Activated T-helper 2 cell treated with anti-CD3 and anti-CD28 coated beads, Interferon-gamma antibody, Interleukin-2, Interleukin-4, amounts not matched to agents 10 μg/mL and 5 μg/mL and 100 μg/mL, durations not matched to agents 14 hours and 24 hours and 36 hours (primary cell): ENCODE measurements at regions not wholly inside any gene's neighbourhood (a gene's known extent, or its start where the extent isn't known, plus 50 kb on each side); places are given as distances from the start of the nearest gene placed in this dataset.
"Not testable (repeated sequence)": the region's sequence is repeated elsewhere in the genome, so short reads cannot be mapped to it uniquely, and the experiment has no call there.

Experiments
- DNase-seq: peaks from one replicate; pipeline ENCODE4 v3.0.0; 2021; ENCODE audit warnings: low spot score
- H3K27ac Mint-ChIP-seq: one replicate; pipeline ENCODE4 v1.8.0; 2021; ENCODE audit warnings: mixed read lengths
- H3K27me3 Mint-ChIP-seq: one replicate; pipeline ENCODE4 v1.8.0; 2021; ENCODE audit warnings: low read depth, mixed read lengths
- H3K36me3 Mint-ChIP-seq: one replicate; pipeline ENCODE4 v1.8.0; 2021; ENCODE audit warnings: low read depth, mixed read lengths
- H3K4me1 Mint-ChIP-seq: one replicate; pipeline ENCODE4 v1.8.0; 2021; ENCODE audit warnings: low read depth, mixed read lengths
- H3K4me3 Mint-ChIP-seq: one replicate; pipeline ENCODE4 v1.8.0; 2021; ENCODE audit warnings: low read depth, mild to moderate bottlenecking, moderate library complexity, mixed read lengths
- H3K9me3 Mint-ChIP-seq: one replicate; pipeline ENCODE4 v1.8.0; 2021; ENCODE audit warnings: mixed read lengths
- intact Hi-C: fragments of 100-400 bp; cut with micrococcal nuclease; formaldehyde crosslinking; loops from one replicate; pipeline ENCODE4 v1.15.1; 2023

- Mint-ChIP-seq H3K27me3 (no peaks in the 10 kb centered on the region), H3K36me3 (no peaks in the 10 kb centered on the region), H3K4me3 (no peak overlapping the region), H3K4me1 (no peaks in the 10 kb centered on the region), H3K27ac (no peak overlapping the region), H3K9me3 (no peaks in the 10 kb centered on the region)
- intact Hi-C loops, result no loop called here
- DNase-seq, result no peak
These were observed 403.1 kb downstream of the SPRY2 start for GRCh38 chr13:79937771-79938216.

GRCh38 chr13:79937311-79937710 lies 403.6 kb downstream of the SPRY2 start:
- no peak for DNase-seq
- H3K36me3 Mint-ChIP-seq, result no peaks in the 10 kb centered on the region
- H3K9me3 Mint-ChIP-seq, result no peaks in the 10 kb centered on the region
- no peaks in the 10 kb centered on the region for H3K27me3 Mint-ChIP-seq
- no peak overlapping the region for H3K27ac Mint-ChIP-seq
- no peaks in the 10 kb centered on the region for H3K4me1 Mint-ChIP-seq
- no peak overlapping the region for H3K4me3 Mint-ChIP-seq
- intact Hi-C loops, result no loop called here

- Mint-ChIP-seq H3K27ac (no peak overlapping the region), H3K36me3 (no peaks in the 10 kb centered on the region), H3K4me1 (no peaks in the 10 kb centered on the region), H3K4me3 (no peak overlapping the region), H3K27me3 (no peaks in the 10 kb centered on the region), H3K9me3 (no peaks in the 10 kb centered on the region)
- DNase-seq, result no peak
- intact Hi-C loops, result no loop called here
These were observed 404.4 kb downstream of the SPRY2 start for GRCh38 chr13:79936368-79937136.

GRCh38 chr13:79935121-79935520 lies 405.8 kb downstream of the SPRY2 start:
- Mint-ChIP-seq H3K4me3 (no peak overlapping the region), H3K36me3 (no peaks in the 10 kb centered on the region), H3K9me3 (no peaks in the 10 kb centered on the region), H3K27me3 (no peaks in the 10 kb centered on the region), H3K27ac (no peak overlapping the region), H3K4me1 (no peaks in the 10 kb centered on the region)
- DNase-seq, result no peak
- intact Hi-C loops, result no loop called here

- DNase-seq, result no peak
- Mint-ChIP-seq H3K4me1 (no peaks in the 10 kb centered on the region), H3K27me3 (no peaks in the 10 kb centered on the region), H3K36me3 (no peaks in the 10 kb centered on the region), H3K27ac (no peak overlapping the region), H3K4me3 (no peak overlapping the region), H3K9me3 (no peaks in the 10 kb centered on the region)
- intact Hi-C loops, result no loop called here
These were observed 407.5 kb downstream of the SPRY2 start for GRCh38 chr13:79933389-79933788.

GRCh38 chr13:79932556-79932955 lies 408.4 kb downstream of the SPRY2 start:
- no peak for DNase-seq
- no peak overlapping the region for H3K27ac Mint-ChIP-seq
- H3K27me3 Mint-ChIP-seq, result no peaks in the 10 kb centered on the region
- no peaks in the 10 kb centered on the region for H3K4me1 Mint-ChIP-seq
- intact Hi-C loops, result no loop called here
- no peak overlapping the region for H3K4me3 Mint-ChIP-seq
- no peaks in the 10 kb centered on the region for H3K9me3 Mint-ChIP-seq
- H3K36me3 Mint-ChIP-seq, result no peaks in the 10 kb centered on the region

GRCh38 chr13:79923973-79924556 lies 416.9 kb downstream of the SPRY2 start:
- H3K36me3 Mint-ChIP-seq, H3K4me3 Mint-ChIP-seq, H3K4me1 Mint-ChIP-seq, H3K27me3 Mint-ChIP-seq, DNase-seq, intact Hi-C loops, H3K27ac Mint-ChIP-seq: not testable (repeated sequence)
- H3K9me3 Mint-ChIP-seq, result peaks cover 23% of the 10 kb centered on the region

- Mint-ChIP-seq H3K27ac (no peak overlapping the region), H3K4me1 (no peaks in the 10 kb centered on the region), H3K4me3 (no peak overlapping the region), H3K27me3 (no peaks in the 10 kb centered on the region), H3K36me3 (no peaks in the 10 kb centered on the region), H3K9me3 (peaks cover 14% of the 10 kb centered on the region)
- intact Hi-C loops, result no loop called here
- DNase-seq, result no peak
These were observed 421.8 kb downstream of the SPRY2 start for GRCh38 chr13:79919091-79919490.

- Mint-ChIP-seq H3K9me3 (peaks cover 11% of the 10 kb centered on the region), H3K36me3 (no peaks in the 10 kb centered on the region), H3K27me3 (no peaks in the 10 kb centered on the region), H3K4me3 (no peak overlapping the region), H3K27ac (no peak overlapping the region), H3K4me1 (no peaks in the 10 kb centered on the region)
- no peak for DNase-seq
- intact Hi-C loops, result no loop called here
These were observed 422.3 kb downstream of the SPRY2 start for GRCh38 chr13:79918620-79919019.

GRCh38 chr13:79917628-79918027 lies 423.3 kb downstream of the SPRY2 start:
- H3K27me3 Mint-ChIP-seq, result no peaks in the 10 kb centered on the region
- no peaks in the 10 kb centered on the region for H3K36me3 Mint-ChIP-seq
- intact Hi-C loops, result no loop called here
- DNase-seq, result no peak
- peaks cover 1% of the 10 kb centered on the region for H3K9me3 Mint-ChIP-seq
- no peaks in the 10 kb centered on the region for H3K4me1 Mint-ChIP-seq
- no peak overlapping the region for H3K4me3 Mint-ChIP-seq
- H3K27ac Mint-ChIP-seq, result no peak overlapping the region

GRCh38 chr13:79915114-79915811 lies 425.7 kb downstream of the SPRY2 start:
- Mint-ChIP-seq H3K4me1 (no peaks in the 10 kb centered on the region), H3K4me3 (no peak overlapping the region), H3K27me3 (no peaks in the 10 kb centered on the region), H3K36me3 (no peaks in the 10 kb centered on the region), H3K9me3 (no peaks in the 10 kb centered on the region), H3K27ac (no peak overlapping the region)
- no peak for DNase-seq
- intact Hi-C loops, result no loop called here

GRCh38 chr13:79913141-79913827 lies 427.6 kb downstream of the SPRY2 start:
- DNase-seq, result no peak
- no peaks in the 10 kb centered on the region for H3K4me1 Mint-ChIP-seq
- H3K9me3 Mint-ChIP-seq, result no peaks in the 10 kb centered on the region
- intact Hi-C loops, result no loop called here
- no peak overlapping the region for H3K27ac Mint-ChIP-seq
- no peaks in the 10 kb centered on the region for H3K36me3 Mint-ChIP-seq
- H3K4me3 Mint-ChIP-seq, result no peak overlapping the region
- H3K27me3 Mint-ChIP-seq, result no peaks in the 10 kb centered on the region

GRCh38 chr13:79912403-79912802 lies 428.5 kb downstream of the SPRY2 start:
- Mint-ChIP-seq H3K4me1 (no peaks in the 10 kb centered on the region), H3K4me3 (no peak overlapping the region), H3K27me3 (no peaks in the 10 kb centered on the region), H3K36me3 (no peaks in the 10 kb centered on the region), H3K27ac (no peak overlapping the region), H3K9me3 (no peaks in the 10 kb centered on the region)
- intact Hi-C loops, result no loop called here
- no peak for DNase-seq
